Mucosa of descending colon (tissue), 3 donors: ENCODE measurements at regions not wholly inside any gene's neighbourhood (a gene's known extent, or its start where the extent isn't known, plus 50 kb on each side); places are given as distances from the start of the nearest gene placed in this dataset.

Experiments used
- ATAC-seq: fragments of 200-7000 bp; cut with Tn5 transposase; one replicate; pipeline ENCODE4 v1.9.1; 2020; ENCODE audit warnings: mild to moderate bottlenecking, moderate library complexity
- DNase-seq, 3 donors: peaks; one replicate each; pipeline ENCODE4 v3.0.0-alpha.2; 2020
- H3K36me3 ChIP-seq: fragments of 200-600 bp; one replicate; pipeline ENCODE4 v1.8.0; 2021; ENCODE audit warnings: low read depth, mild to moderate bottlenecking
- H3K4me1 ChIP-seq: fragments of 200-600 bp; one replicate; pipeline ENCODE4 v1.8.0; 2021; ENCODE audit warnings: low read depth, mild to moderate bottlenecking
- H3K4me3 ChIP-seq: fragments of 200-600 bp; one replicate; pipeline ENCODE4 v1.8.0; 2021; ENCODE audit warnings: mild to moderate bottlenecking
- H3K9me3 ChIP-seq: fragments of 200-600 bp; one replicate; pipeline ENCODE4 v1.8.0; 2021; ENCODE audit warnings: mild to moderate bottlenecking
- CTCF ChIP-seq: fragments of 200-600 bp; IDR thresholded peaks from one replicate; pipeline ENCODE4 v1.8.0; 2022; ENCODE audit warnings: antibody characterized with exemption, mild to moderate bottlenecking
- intact Hi-C, 2 donors: fragments of 100-400 bp; cut with DNase I in 1 of 2; cut with micrococcal nuclease in 1 of 2; formaldehyde crosslinking; loops; one replicate each; pipeline versions ENCODE4 v1.11.0 to v1.11.1; 2022; cut with DNase I, micrococcal nuclease
- donor health status: DM: no; HTN: no; CAD: no; lungs with moderate emphysema.
- donor health status: DM: no; HTN: no; CAD: no.
- donor health status: DM: no; HTN: yes; CAD: no.

- TF ChIP-seq CTCF: no peak
- no peaks in the 10 kb centered on the region for H3K4me1 ChIP-seq
- ATAC-seq (no peak), DNase-seq (no peak)
- H3K36me3 ChIP-seq: no peaks in the 10 kb centered on the region
- H3K4me3 ChIP-seq: no peak overlapping the region
- intact Hi-C loops: no loop called here
- H3K9me3 ChIP-seq: no peaks in the 10 kb centered on the region
Measured at GRCh38 chr6:114796576-114796975, 453.8 kb upstream of the HS3ST5 start.

GRCh38 chr6:114793428-114793827, 450.6 kb upstream of the HS3ST5 start:
- no peak for DNase-seq
- no peak for TF ChIP-seq CTCF

GRCh38 chr6:114785235-114786127, 442.7 kb upstream of the HS3ST5 start:
- intact Hi-C loops: no loop called here
- no peak for TF ChIP-seq CTCF
- ATAC-seq: no peak
- Histone ChIP-seq H3K36me3 (no peaks in the 10 kb centered on the region), H3K4me1 (no peaks in the 10 kb centered on the region), H3K9me3 (no peaks in the 10 kb centered on the region), H3K4me3 (no peak overlapping the region)
- no peak for DNase-seq

More at GRCh38 chr6:114793428-114793827, 450.6 kb upstream of the HS3ST5 start:
- Histone ChIP-seq H3K9me3 (no peaks in the 10 kb centered on the region), H3K36me3 (no peaks in the 10 kb centered on the region), H3K4me3 (no peak overlapping the region), H3K4me1 (no peaks in the 10 kb centered on the region)
- no peak for ATAC-seq
- intact Hi-C loops: no loop called here

- no peak for TF ChIP-seq CTCF
- H3K4me1 ChIP-seq: no peaks in the 10 kb centered on the region
- no peaks in the 10 kb centered on the region for H3K9me3 ChIP-seq
- no peak for ATAC-seq
- H3K36me3 ChIP-seq: no peaks in the 10 kb centered on the region
- no peak for DNase-seq
- intact Hi-C loops: no loop called here
- H3K4me3 ChIP-seq: no peak overlapping the region
Measured at GRCh38 chr6:114783783-114784182, 441.0 kb upstream of the HS3ST5 start.

GRCh38 chr6:114783083-114783482, 440.3 kb upstream of the HS3ST5 start:
- no peak for ATAC-seq
- Histone ChIP-seq H3K9me3 (no peaks in the 10 kb centered on the region), H3K4me3 (no peak overlapping the region), H3K36me3 (no peaks in the 10 kb centered on the region), H3K4me1 (no peaks in the 10 kb centered on the region)
- intact Hi-C loops: no loop called here
- DNase-seq: no peak
- no peak for TF ChIP-seq CTCF
